B cell (primary cell): ENCODE measurements at regions not wholly inside any gene's neighbourhood (a gene's known extent, or its start where the extent isn't known, plus 50 kb on each side); places are given as distances from the start of the nearest gene placed in this dataset.

Experiments
- ATAC-seq: fragments of 200-7000 bp; cut with Tn5 transposase; one replicate; pipeline ENCODE4 v1.10.0; 2021; ENCODE audit warnings: low read depth, mild to moderate bottlenecking, moderate number of reproducible peaks, moderate library complexity
- CTCF ChIA-PET: fragments of 350-600 bp; sonication (Branson Sonifier 250); formaldehyde crosslinking; loops from one replicate; lab custom pipeline; 2021; ENCODE audit warnings: antibody characterized with exemption, inconsistent platforms; lab: Charles Lee
- POLR2A ChIA-PET: fragments of 350-600 bp; sonication (Branson Sonifier 250); formaldehyde crosslinking; loops from one replicate; lab custom pipeline; 2021; ENCODE audit warnings: antibody characterized with exemption; lab: Charles Lee
- DNase-seq: peaks from one replicate; pipeline ENCODE4 v3.0.0; 2013
- H2AFZ ChIP-seq: 2 replicates; pipeline ENCODE4 v1.6.1; 2012; ENCODE audit warnings: mild to moderate bottlenecking, low read depth, low read length; ENCODE audit not compliant: insufficient read depth, poor library complexity, severe bottlenecking
- H3K27ac ChIP-seq, 2 donors: 1 replicate in 1 of 2; 2 replicates in 1 of 2; pipeline ENCODE4 v1.5.1; 2012 to 2013; ENCODE audit warnings: low read length in 2 of 2, mild to moderate bottlenecking in 2 of 2, moderate library complexity in 1 of 2
- H3K27me3 ChIP-seq, 4 experiments: fragments of 200-600 bp in 1 of 4; sonication (generic) in 1 of 4; replicated peaks in 1 of 4; 1 replicate in 2 of 4; 2 replicates in 2 of 4; pipeline versions ENCODE4 v1.6.1 to v1.7.0; 2013 to 2016; ENCODE audit warnings: low read length in 3 of 4, mild to moderate bottlenecking in 2 of 4, mixed read lengths in 1 of 4, moderate library complexity in 1 of 4; ENCODE audit not compliant: insufficient read depth in 4 of 4, control insufficient read depth in 3 of 4; ENCODE audit errors: control extremely low read depth in 1 of 4
- H3K36me3 ChIP-seq, 2 experiments: replicated peaks in 1 of 2; 1 replicate in 1 of 2; 2 replicates in 1 of 2; pipeline versions ENCODE4 v1.6.1 to v1.7.1; 2013; ENCODE audit warnings: low read length in 1 of 2; ENCODE audit not compliant: insufficient read depth in 2 of 2, control insufficient read depth in 1 of 2; ENCODE audit errors: control extremely low read depth in 1 of 2, extremely low read depth in 1 of 2
- H3K4me1 ChIP-seq, 2 donors: fragments of 200-600 bp in 1 of 2; sonication (generic) in 1 of 2; 1 replicate in 1 of 2; 2 replicates in 1 of 2; pipeline versions ENCODE4 v1.5.1 to v1.6.1; 2013 to 2017; ENCODE audit warnings: low read length in 2 of 2; ENCODE audit not compliant: control insufficient read depth in 2 of 2, insufficient read depth in 2 of 2
- H3K4me2 ChIP-seq: replicated peaks from 2 replicates; pipeline ENCODE3; 2012; ENCODE audit warnings: mild to moderate bottlenecking, low read depth, low read length; ENCODE audit not compliant: poor library complexity, severe bottlenecking
- H3K4me3 ChIP-seq, 5 experiments: fragments of 200-600 bp in 1 of 5; sonication (generic) in 1 of 5; 1 replicate in 3 of 5; 2 replicates in 2 of 5; pipeline versions ENCODE4 v1.5.1 to v1.7.0; 2011 to 2016; ENCODE audit warnings: low read length in 4 of 5, mild to moderate bottlenecking in 4 of 5, low read depth in 2 of 5, control low read depth in 1 of 5, moderate library complexity in 1 of 5; ENCODE audit not compliant: insufficient read depth in 1 of 5; ENCODE audit errors: control extremely low read depth in 1 of 5, extremely low read depth in 1 of 5
- H3K79me2 ChIP-seq: fragments of 200-600 bp; sonication (generic); one replicate; pipeline ENCODE4 v1.6.0; 2016; ENCODE audit warnings: low read length; ENCODE audit not compliant: control insufficient read depth, insufficient read depth
- H3K9ac ChIP-seq: fragments of 200-600 bp; sonication (generic); 2 replicates; pipeline ENCODE4 v1.6.1; 2017; ENCODE audit warnings: mild to moderate bottlenecking, low read length, moderate library complexity
- H3K9me3 ChIP-seq, 3 donors: one replicate each; pipeline versions ENCODE4 v1.6.1 to v1.7.1; 2013; ENCODE audit warnings: low read length in 2 of 3; ENCODE audit not compliant: control insufficient read depth in 2 of 3, insufficient read depth in 1 of 3; ENCODE audit errors: control extremely low read depth in 1 of 3
- H4K20me1 ChIP-seq: 2 replicates; pipeline ENCODE4 v1.6.0; 2012; ENCODE audit warnings: mild to moderate bottlenecking, low read length; ENCODE audit not compliant: insufficient read depth, control insufficient read depth, poor library complexity, severe bottlenecking
- H3K27ac Mint-ChIP-seq: one replicate; pipeline ENCODE4 v1.8.0; 2021; ENCODE audit warnings: mixed read lengths
- H3K27me3 Mint-ChIP-seq: one replicate; pipeline ENCODE4 v1.8.0; 2021; ENCODE audit warnings: mixed read lengths
- H3K4me1 Mint-ChIP-seq: one replicate; pipeline ENCODE4 v1.8.0; 2021; ENCODE audit warnings: mixed read lengths
- H3K4me3 Mint-ChIP-seq: one replicate; pipeline ENCODE4 v1.8.0; 2021; ENCODE audit warnings: mixed read lengths
- H3K9me3 Mint-ChIP-seq: one replicate; pipeline ENCODE4 v1.8.0; 2022; ENCODE audit warnings: mixed read lengths; ENCODE audit not compliant: insufficient read depth
- CTCF ChIP-seq: fragments of 200-600 bp; IDR thresholded peaks from one replicate; pipeline ENCODE4 v1.8.0; 2022; ENCODE audit warnings: antibody characterized with exemption, mild to moderate bottlenecking
- EZH2 ChIP-seq: IDR thresholded peaks from 2 replicates; pipeline ENCODE4 v1.6.1; 2012; ENCODE audit warnings: borderline replicate concordance, low read depth, mild to moderate bottlenecking, moderate library complexity, low read length; ENCODE audit not compliant: insufficient read depth, poor library complexity, severe bottlenecking
- WGBS: methylation state at CpG from one replicate; pipeline ENCODE4 v1.1.5; 2013; ENCODE audit warnings: missing lambda C conversion rate; ENCODE audit not compliant: insufficient coverage; 5-methylcytosine and 5-hydroxymethylcytosine counted together
- intact Hi-C: fragments of 100-400 bp; cut with micrococcal nuclease; formaldehyde crosslinking; loops from one replicate; pipeline ENCODE4 v1.10.0; 2022

- no peak overlapping the region for H2AFZ ChIP-seq
- H3K27ac ChIP-seq: no peak overlapping the region
- no peak overlapping the region for H3K4me3 ChIP-seq
- no peaks in the 10 kb centered on the region for H3K4me1 ChIP-seq
- no peak overlapping the region for H3K27ac Mint-ChIP-seq
- H3K27me3 ChIP-seq: no peaks in the 10 kb centered on the region
- POLR2A ChIA-PET: no interaction called here
- DNase-seq (no peak), ATAC-seq (no peak)
- H3K9ac ChIP-seq: no peak overlapping the region
- H4K20me1 ChIP-seq: no peaks in the 10 kb centered on the region
- CTCF ChIA-PET: no interaction called here
- H3K36me3 ChIP-seq: no peaks in the 10 kb centered on the region
- H3K4me1 Mint-ChIP-seq: no peaks in the 10 kb centered on the region
- no peaks in the 10 kb centered on the region for H3K27me3 Mint-ChIP-seq
- no peak for TF ChIP-seq EZH2
- TF ChIP-seq CTCF: no peak
- no peaks in the 10 kb centered on the region for H3K79me2 ChIP-seq
- H3K4me3 Mint-ChIP-seq: no peak overlapping the region
- no peaks in the 10 kb centered on the region for H3K9me3 ChIP-seq
- H3K4me2 ChIP-seq: no peak overlapping the region
- H3K9me3 Mint-ChIP-seq: peaks cover 2% of the 10 kb centered on the region
- intact Hi-C loops: no loop called here
These were observed 212.0 kb upstream of the RRP15 start for GRCh38 chr1:218073062-218073461.

- no CpG with 5 or more reads among the region's 3 CpGs for WGBS
- no peak for DNase-seq
- Mint-ChIP-seq H3K27me3 (no peaks in the 10 kb centered on the region), H3K4me1 (no peaks in the 10 kb centered on the region), H3K9me3 (no peaks in the 10 kb centered on the region), H3K27ac (no peak overlapping the region), H3K4me3 (no peak overlapping the region)
- Histone ChIP-seq H3K27me3 (no peaks in the 10 kb centered on the region), H3K36me3 (no peaks in the 10 kb centered on the region), H3K27ac (no peak overlapping the region), H2AFZ (no peak overlapping the region), H3K9me3 (no peaks in the 10 kb centered on the region), H4K20me1 (no peaks in the 10 kb centered on the region), H3K79me2 (no peaks in the 10 kb centered on the region), H3K4me1 (no peaks in the 10 kb centered on the region), H3K9ac (no peak overlapping the region), H3K4me3 (no peak overlapping the region), H3K4me2 (no peak overlapping the region)
- ChIA-PET POLR2A (no interaction called here), CTCF (no interaction called here)
- intact Hi-C loops: no loop called here
- ATAC-seq: no peak
- TF ChIP-seq CTCF (no peak), EZH2 (no peak)
These were observed 206.2 kb upstream of the RRP15 start for GRCh38 chr1:218078916-218079315.
